Smooth muscle cell (in vitro differentiated cells): ENCODE measurements at regions not wholly inside any gene's neighbourhood (a gene's known extent, or its start where the extent isn't known, plus 50 kb on each side); places are given as distances from the start of the nearest gene placed in this dataset.

Source experiments
- DNase-seq: peaks from one replicate; lab custom pipeline; 2025; ENCODE audit not compliant: unreplicated experiment; lab: John Stamatoyannopoulos, UW
- H2AFZ ChIP-seq: fragments of 200-600 bp; sonication (generic); 2 replicates; pipeline ENCODE4 v1.6.0; 2016; ENCODE audit warnings: antibody characterized with exemption, low read depth, mild to moderate bottlenecking
- H3F3A ChIP-seq: fragments of 200-600 bp; sonication (generic); 2 replicates; pipeline ENCODE4 v1.6.0; 2017; ENCODE audit warnings: antibody characterized with exemption, low read depth
- H3K27ac ChIP-seq: fragments of 200-600 bp; sonication (generic); 2 replicates; pipeline ENCODE4 v1.5.1; 2016; ENCODE audit warnings: low read depth, mild to moderate bottlenecking
- H3K27me3 ChIP-seq: fragments of 200-600 bp; sonication (generic); 2 replicates; pipeline ENCODE4 v1.6.1; 2016; ENCODE audit warnings: low read depth, mild to moderate bottlenecking
- H3K36me3 ChIP-seq: fragments of 200-600 bp; sonication (generic); 2 replicates; pipeline ENCODE4 v1.5.1; 2016; ENCODE audit warnings: low read depth
- H3K4me1 ChIP-seq: fragments of 200-600 bp; sonication (generic); 2 replicates; pipeline ENCODE4 v1.5.1; 2016; ENCODE audit warnings: low read depth
- H3K4me2 ChIP-seq: fragments of 200-600 bp; sonication (generic); 2 replicates; pipeline ENCODE4 v1.6.0; 2016; ENCODE audit warnings: mild to moderate bottlenecking
- H3K4me3 ChIP-seq: fragments of 200-600 bp; sonication (generic); 2 replicates; pipeline ENCODE4 v1.5.1; 2016; ENCODE audit warnings: mild to moderate bottlenecking
- H3K79me2 ChIP-seq: fragments of 200-600 bp; sonication (generic); 2 replicates; pipeline ENCODE4 v1.6.0; 2016; ENCODE audit warnings: low read depth, mild to moderate bottlenecking
- H3K9ac ChIP-seq: fragments of 200-600 bp; sonication (generic); 2 replicates; pipeline ENCODE4 v1.6.0; 2016; ENCODE audit warnings: low read depth
- H3K9me3 ChIP-seq: fragments of 200-600 bp; sonication (generic); replicated peaks from 2 replicates; pipeline ENCODE4 v1.5.1; 2016; ENCODE audit warnings: low read depth
- H4K20me1 ChIP-seq: fragments of 200-600 bp; sonication (generic); 2 replicates; pipeline ENCODE4 v1.6.0; 2016; ENCODE audit warnings: low read depth
- WGBS: methylation state at CpG from one replicate; pipeline ENCODE4 v1.1.7; 2016; ENCODE audit warnings: low lambda C conversion rate; 5-methylcytosine and 5-hydroxymethylcytosine counted together
- TF ChIP-seq, protein P1 (sequence below): fragments of 200-600 bp; sonication (generic); IDR thresholded peaks from 2 replicates; pipeline ENCODE4 v1.5.1; 2017; ENCODE audit warnings: borderline replicate concordance, mild to moderate bottlenecking, antibody characterized with exemption; ENCODE audit not compliant: insufficient read depth, poor library complexity, severe bottlenecking

DNA sequence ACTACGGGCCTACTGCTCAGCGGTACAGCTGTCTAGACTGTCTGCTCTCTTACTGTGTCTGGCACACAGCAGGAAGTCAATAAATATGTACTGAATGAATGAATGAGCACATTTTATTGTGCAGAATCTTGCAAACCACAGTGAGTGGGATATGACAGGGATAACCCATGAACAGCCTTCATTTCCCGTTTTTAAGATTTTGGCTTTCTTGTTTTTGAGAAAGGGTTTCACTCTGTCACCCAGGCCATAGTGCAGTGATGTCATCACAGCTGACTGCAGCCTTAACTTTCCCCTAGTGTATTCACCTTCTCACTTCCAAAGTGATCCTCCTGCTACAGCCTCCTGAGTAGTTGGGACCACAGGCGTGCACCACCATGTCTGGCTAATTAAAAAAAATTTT lies 203.1 kb downstream of the AEBP2 start:
- DNase-seq: no peak
- 85% methylated on average over 4 of the region's 4 CpGs for WGBS
- Histone ChIP-seq H3K4me3 (no peak overlapping the region), H3K36me3 (no peaks in the 10 kb centered on the region), H3F3A (no peaks in the 10 kb centered on the region), H3K9ac (no peak overlapping the region), H3K9me3 (peaks cover 6% of the 10 kb centered on the region), H3K27me3 (no peaks in the 10 kb centered on the region), H3K4me2 (no peak overlapping the region), H3K79me2 (no peaks in the 10 kb centered on the region), H4K20me1 (no peaks in the 10 kb centered on the region), H3K27ac (no peak overlapping the region), H3K4me1 (peaks cover 14% of the 10 kb centered on the region), H2AFZ (no peak overlapping the region)
- TF ChIP-seq, protein P1, sequence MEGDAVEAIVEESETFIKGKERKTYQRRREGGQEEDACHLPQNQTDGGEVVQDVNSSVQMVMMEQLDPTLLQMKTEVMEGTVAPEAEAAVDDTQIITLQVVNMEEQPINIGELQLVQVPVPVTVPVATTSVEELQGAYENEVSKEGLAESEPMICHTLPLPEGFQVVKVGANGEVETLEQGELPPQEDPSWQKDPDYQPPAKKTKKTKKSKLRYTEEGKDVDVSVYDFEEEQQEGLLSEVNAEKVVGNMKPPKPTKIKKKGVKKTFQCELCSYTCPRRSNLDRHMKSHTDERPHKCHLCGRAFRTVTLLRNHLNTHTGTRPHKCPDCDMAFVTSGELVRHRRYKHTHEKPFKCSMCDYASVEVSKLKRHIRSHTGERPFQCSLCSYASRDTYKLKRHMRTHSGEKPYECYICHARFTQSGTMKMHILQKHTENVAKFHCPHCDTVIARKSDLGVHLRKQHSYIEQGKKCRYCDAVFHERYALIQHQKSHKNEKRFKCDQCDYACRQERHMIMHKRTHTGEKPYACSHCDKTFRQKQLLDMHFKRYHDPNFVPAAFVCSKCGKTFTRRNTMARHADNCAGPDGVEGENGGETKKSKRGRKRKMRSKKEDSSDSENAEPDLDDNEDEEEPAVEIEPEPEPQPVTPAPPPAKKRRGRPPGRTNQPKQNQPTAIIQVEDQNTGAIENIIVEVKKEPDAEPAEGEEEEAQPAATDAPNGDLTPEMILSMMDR: no peak

DNA sequence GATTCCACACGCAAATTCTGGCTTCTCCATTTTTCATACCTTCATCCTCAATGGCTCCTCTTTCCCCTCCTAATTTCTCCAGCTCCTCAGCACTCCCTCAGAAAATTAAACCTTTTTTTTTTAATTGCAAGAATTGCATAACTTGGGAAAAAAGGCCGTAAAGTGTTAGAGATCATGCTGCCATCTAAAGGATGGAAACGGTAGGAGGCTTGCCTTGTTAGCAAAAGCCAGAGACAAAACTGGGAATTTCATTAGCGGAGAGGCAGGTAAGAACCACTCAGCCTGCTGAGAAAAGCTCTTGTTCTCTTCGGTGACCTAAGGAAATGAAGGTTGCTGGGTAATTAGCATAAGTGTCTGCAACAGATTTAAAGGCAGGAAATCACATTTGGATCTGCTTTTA lies 204.3 kb downstream of the AEBP2 start:
- DNase-seq: no peak
- WGBS: 11% methylated on average over 5 of the region's 5 CpGs
- Histone ChIP-seq H3K79me2 (no peaks in the 10 kb centered on the region), H3K36me3 (no peaks in the 10 kb centered on the region), H3K4me1 (peaks cover 14% of the 10 kb centered on the region), H3K27me3 (no peaks in the 10 kb centered on the region), H2AFZ (peak overlapping the region; percentile 56), H3K9me3 (peaks cover 6% of the 10 kb centered on the region), H4K20me1 (no peaks in the 10 kb centered on the region), H3K9ac (no peak overlapping the region), H3K4me3 (no peak overlapping the region), H3F3A (no peaks in the 10 kb centered on the region), H3K4me2 (peak overlapping the region; percentile 68), H3K27ac (peak overlapping the region; percentile 28)
- TF ChIP-seq, protein P1: peak; percentile 54

DNA sequence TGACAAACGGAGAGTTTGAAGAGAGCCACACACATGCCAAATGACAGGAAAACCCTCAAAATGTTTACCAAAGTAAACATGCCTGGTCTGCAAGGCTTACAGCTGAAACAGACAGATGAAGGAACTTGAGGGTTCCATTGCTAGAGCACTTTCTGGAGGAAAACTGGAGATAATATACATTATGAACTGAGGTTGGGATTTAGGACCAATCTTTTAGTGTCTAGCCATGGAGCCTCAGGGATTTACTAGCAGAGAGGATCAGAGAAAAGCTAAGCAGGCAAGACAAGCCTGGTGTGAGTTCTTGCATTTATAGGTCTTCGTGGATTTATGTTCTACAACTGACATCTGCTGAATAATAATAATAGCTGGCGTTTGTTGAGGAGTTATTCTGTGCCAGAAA lies 205.3 kb downstream of the AEBP2 start:
- H3K4me2 ChIP-seq: peak overlapping the region; percentile 68
- H3K9ac ChIP-seq: no peak overlapping the region
- H3K79me2 ChIP-seq: no peaks in the 10 kb centered on the region
- H4K20me1 ChIP-seq: no peaks in the 10 kb centered on the region
- H3K27ac ChIP-seq: peak overlapping the region; percentile 28
- no peaks in the 10 kb centered on the region for H3K36me3 ChIP-seq
- WGBS: 26% methylated on average over 3 of the region's 3 CpGs
- H3K4me1 ChIP-seq: peaks cover 14% of the 10 kb centered on the region
- DNase-seq: no peak
- H3F3A ChIP-seq: no peaks in the 10 kb centered on the region
- peaks cover 6% of the 10 kb centered on the region for H3K9me3 ChIP-seq
- H3K4me3 ChIP-seq: no peak overlapping the region
- TF ChIP-seq, protein P1: no peak
- no peak overlapping the region for H2AFZ ChIP-seq
- no peaks in the 10 kb centered on the region for H3K27me3 ChIP-seq

DNA sequence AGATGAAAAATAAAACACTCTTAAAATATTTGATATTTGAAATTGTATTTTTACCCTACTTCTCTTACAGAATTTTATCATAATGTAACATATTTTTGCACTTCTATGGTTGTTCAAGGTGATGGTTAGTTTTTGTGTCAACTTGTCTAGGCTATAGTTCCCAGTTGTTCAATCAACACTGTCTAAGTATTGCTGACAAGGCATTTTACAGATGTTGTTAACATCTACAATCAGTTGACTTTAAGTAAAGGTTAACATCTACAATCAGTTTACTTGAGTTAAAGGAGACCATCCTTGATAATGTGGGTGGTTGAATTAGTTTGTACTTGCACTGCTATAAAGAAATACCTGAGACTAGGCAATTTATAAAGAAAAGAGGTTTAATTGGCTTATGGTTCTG lies 206.5 kb downstream of the AEBP2 start:
- Histone ChIP-seq H3K4me1 (peaks cover 14% of the 10 kb centered on the region), H2AFZ (no peak overlapping the region), H3K4me3 (no peak overlapping the region), H3K27me3 (no peaks in the 10 kb centered on the region), H3K79me2 (no peaks in the 10 kb centered on the region), H3K9me3 (peaks cover 6% of the 10 kb centered on the region), H3K9ac (no peak overlapping the region), H3F3A (no peaks in the 10 kb centered on the region), H3K27ac (no peak overlapping the region), H3K36me3 (no peaks in the 10 kb centered on the region), H3K4me2 (no peak overlapping the region), H4K20me1 (no peaks in the 10 kb centered on the region)
- TF ChIP-seq, protein P1: no peak
- DNase-seq: no peak
